DMS79 treated with DMSO at 0.1 percent for 48 hours (cell line): ENCODE measurements at regions not wholly inside any gene's neighbourhood (a gene's known extent, or its start where the extent isn't known, plus 50 kb on each side); places are given as distances from the start of the nearest gene placed in this dataset.

Source experiments
- DNase-seq: peaks from one replicate; lab custom pipeline; 2025; lab: John Stamatoyannopoulos, UW

- DNase-seq, result no peak
Observed at GRCh38 chr5:125393221-125393815, 646.9 kb upstream of the ZNF608 start.

GRCh38 chr5:125394661-125395280 is 648.3 kb upstream of the ZNF608 start:
- no peak for DNase-seq

GRCh38 chr5:125396462-125396861 is 650.0 kb upstream of the ZNF608 start:
- DNase-seq, result no peak

- DNase-seq, result no peak
Observed at GRCh38 chr5:125398466-125398865, 652.0 kb upstream of the ZNF608 start.

GRCh38 chr5:125399885-125400284 is 653.4 kb upstream of the ZNF608 start:
- DNase-seq, result no peak

- no peak for DNase-seq
Observed at GRCh38 chr5:125401724-125402622, 655.5 kb upstream of the ZNF608 start.

- no peak for DNase-seq
Observed at GRCh38 chr5:125402787-125403186, 656.3 kb upstream of the ZNF608 start.

GRCh38 chr5:125404056-125404455 is 657.6 kb upstream of the ZNF608 start:
- DNase-seq, result no peak

- DNase-seq, result peak; percentile 40
Observed at GRCh38 chr5:125408448-125409233, 662.2 kb upstream of the ZNF608 start.

GRCh38 chr5:125409234-125409860 is 662.9 kb upstream of the ZNF608 start:
- no peak for DNase-seq

GRCh38 chr5:125409861-125410536 is 663.6 kb upstream of the ZNF608 start:
- peak; percentile 92 for DNase-seq

GRCh38 chr5:125410537-125411070 is 664.2 kb upstream of the ZNF608 start:
- DNase-seq, result peak; percentile 83

- DNase-seq, result peak; percentile 83
Observed at GRCh38 chr5:125411071-125411743, 664.8 kb upstream of the ZNF608 start.

GRCh38 chr5:125411744-125412560 is 665.5 kb upstream of the ZNF608 start:
- DNase-seq, result peak; percentile 59

- DNase-seq, result peak; percentile 67
Observed at GRCh38 chr5:125412561-125413495, 666.4 kb upstream of the ZNF608 start.

GRCh38 chr5:125413496-125414274 is 667.2 kb upstream of the ZNF608 start:
- peak; percentile 6 for DNase-seq

GRCh38 chr5:125415126-125415525 is 668.7 kb upstream of the ZNF608 start:
- no peak for DNase-seq
